NCI-H345 treated with DMSO at 0.1 percent for 48 hours (cell line): ENCODE measurements at regions not wholly inside any gene's neighbourhood (a gene's known extent, or its start where the extent isn't known, plus 50 kb on each side); places are given as distances from the start of the nearest gene placed in this dataset.

Experiments used
- DNase-seq: peaks from one replicate; lab custom pipeline; 2025; ENCODE audit not compliant: unreplicated experiment; lab: John Stamatoyannopoulos, UW

DNA sequence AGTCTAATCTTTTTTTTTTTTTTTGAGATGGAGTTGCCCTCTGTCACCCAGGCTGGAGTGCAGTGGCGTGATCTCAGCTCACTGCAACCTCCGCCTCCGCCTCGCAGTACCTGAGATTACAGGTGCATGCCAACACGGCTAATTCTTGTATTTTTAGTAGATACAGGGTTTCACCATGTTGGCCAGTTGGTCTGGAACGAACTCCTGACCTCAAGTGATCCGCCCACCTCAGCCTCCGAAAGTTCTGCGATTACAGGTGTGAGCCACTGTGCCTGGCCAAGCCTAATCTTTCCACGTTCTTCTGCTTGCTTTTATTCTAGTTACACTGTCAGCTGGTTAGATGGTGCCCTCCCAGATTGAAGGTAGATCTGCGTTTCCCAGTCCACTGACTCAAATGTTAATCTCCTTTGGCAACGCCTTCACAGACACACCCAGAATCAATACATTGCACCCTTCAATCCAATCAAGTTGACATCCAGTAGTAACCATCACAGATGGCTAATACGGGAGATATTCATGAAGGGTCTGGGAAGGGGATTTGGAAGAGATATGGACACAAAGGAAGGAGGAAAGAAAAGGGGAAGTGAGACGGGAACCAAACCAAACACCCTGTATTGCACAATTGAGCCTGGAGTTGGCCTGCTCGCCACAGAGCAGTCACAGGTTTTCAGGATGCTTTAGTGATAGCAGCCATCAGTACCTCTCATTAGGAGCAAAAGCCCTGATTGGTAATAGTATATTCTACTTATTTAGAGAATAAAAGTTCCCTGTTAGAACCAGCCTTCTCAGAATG is 229.8 kb downstream of the PIK3C3 start:
- no peak for DNase-seq

DNA sequence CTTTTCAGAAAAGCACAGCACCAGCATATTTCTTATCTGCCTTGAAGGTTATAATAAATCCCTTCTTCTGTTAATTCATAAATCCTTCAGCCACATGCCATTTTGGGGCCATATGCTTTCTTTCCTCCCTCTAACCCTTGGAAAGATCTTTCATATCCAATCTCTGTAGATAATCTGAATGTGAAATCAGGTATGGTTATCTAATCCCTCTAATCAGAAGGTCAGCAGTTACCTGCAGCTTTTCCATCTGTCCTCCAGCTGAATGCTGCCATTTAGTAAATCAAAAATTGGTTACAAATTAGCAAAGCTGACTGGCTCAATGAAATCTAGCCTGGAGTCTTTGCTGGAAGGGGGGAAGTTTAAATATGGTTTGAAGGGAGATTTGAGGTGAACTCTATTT is 230.5 kb downstream of the PIK3C3 start:
- no peak for DNase-seq

DNA sequence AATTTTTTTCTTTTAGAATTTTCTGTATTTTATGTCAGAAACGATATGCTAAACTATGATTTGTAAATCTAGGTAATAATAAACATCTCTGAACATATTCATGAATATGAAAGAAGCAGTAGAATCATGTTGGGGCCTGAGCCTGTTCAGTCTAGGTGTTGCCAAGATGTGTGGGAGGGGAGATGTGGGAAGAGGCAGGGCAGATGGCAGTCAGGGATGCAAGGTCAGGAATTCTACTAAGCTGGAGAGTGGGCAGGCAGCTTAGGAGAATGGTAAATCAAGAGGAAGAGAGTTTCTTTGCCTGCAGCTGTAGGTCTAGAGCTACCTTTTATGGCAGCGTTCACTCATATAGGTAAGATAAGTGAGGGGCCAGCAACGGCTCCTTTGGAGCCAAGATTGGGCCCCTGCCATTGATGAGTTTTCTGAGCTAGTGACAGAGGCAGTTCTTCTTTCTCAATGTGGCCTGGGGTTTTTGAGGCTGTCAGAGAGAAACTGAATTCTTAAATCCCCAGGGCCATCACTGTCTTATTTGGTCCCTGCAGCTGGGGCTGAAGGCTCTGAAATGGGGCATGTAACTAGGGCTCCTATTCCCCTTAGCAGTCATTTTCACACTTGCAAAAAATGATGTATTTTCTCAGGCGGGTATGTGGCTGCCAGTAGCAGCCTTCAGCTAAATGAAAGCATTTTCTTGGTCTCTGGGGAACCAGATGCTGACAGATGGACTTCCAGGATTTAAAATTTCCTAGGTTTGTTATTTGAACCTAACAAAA is 232.8 kb downstream of the PIK3C3 start:
- no peak for DNase-seq

DNA sequence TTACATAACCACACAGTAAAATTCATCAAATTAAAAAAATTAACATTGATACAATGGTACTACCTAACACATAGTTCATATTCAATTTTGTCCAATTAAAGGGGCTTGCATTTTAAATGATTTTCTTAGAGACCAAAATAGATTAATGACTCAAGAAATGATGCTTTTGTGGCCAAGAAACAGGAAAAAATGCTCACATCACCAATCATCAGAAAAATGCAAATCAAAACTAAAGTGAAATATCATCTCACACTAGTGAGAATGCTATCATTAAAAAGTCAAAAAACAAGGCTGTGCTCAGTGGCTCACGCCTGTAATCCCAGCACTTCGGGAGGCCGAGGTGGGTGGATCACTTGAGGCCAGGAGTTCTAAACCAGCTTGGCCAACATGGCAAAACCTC is 235.6 kb downstream of the PIK3C3 start:
- DNase-seq = no peak

DNA sequence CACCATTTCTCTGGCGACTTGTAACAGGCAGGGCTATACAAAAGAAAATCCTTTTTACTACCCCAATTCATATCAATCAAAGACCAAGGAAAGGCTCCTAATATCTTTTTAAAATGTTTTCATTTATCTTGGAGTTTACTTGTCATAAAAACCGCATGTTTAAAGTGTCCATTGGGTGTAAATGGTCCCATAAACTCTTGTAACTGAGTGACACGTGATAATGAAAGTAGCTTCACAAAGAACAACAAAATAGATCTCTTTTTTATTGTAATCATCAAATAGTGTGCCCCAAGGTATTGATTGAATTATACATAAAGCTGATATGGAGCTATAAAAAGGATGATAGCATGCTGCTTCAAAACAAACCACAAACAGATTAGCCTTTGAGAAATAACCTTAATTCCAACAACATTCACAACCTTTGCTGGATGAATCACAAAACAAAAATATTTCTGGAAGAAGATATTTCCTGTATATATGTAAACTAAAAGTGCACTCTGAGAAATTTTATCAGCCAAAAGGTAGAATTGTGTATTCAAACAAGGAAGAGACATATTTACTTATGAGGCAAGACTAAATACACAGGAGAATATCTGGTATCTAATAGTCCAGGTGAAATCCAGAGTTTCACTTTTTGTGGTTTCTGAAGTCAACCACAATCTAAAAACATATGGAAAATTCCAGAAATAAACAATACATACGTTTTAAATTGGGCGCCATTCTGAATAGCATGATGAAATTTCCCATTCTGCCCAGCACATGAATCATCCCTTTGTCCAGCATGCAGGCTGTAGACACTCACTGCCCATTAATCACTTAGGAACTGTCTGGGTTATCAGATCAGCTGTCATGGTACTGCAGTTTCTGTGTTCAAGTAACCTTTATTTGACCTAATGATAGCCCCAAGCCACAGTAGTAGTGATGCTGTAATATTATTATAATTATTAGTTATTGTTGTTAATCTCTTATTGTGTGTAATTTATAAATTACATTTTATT is 237.5 kb downstream of the PIK3C3 start:
- no peak for DNase-seq

DNA sequence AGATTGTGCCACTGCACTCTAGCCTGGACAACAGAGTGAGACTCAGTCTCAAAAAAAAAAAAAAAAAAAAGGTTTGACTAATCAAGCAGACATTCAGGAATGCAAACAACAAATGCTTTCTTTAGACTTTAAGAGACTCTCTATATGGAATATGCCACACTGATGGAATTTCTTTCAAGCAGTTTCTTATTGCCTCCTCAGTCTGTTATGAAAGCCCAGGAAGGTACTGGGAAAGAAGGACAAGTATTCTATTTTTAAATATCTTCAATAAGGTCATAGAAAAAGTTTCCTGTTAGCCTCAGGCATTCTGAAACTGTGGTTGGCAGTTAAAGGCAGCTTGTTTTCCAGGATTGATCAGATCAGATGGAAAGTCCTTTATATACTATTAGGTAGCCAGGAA is 241.6 kb downstream of the PIK3C3 start:
- no peak for DNase-seq

DNA sequence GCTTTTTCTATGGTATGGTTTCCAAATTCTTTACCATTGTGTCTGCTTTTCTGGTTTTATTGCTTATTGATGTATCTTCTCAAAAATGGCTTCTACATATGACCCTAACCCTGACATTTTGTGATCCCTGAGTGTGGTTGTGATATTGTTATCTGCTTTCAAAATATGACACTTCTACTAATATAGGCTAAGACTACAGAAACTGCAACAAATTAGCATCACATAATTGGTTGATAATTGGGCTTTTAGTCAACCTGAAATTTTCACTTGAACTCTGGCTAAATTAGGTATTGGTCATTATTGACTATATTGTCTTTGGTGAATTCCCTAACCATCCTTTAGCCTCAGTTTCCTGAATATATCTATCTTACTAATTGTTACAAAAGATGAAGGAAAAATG is 246.1 kb downstream of the PIK3C3 start:
- no peak for DNase-seq

DNA sequence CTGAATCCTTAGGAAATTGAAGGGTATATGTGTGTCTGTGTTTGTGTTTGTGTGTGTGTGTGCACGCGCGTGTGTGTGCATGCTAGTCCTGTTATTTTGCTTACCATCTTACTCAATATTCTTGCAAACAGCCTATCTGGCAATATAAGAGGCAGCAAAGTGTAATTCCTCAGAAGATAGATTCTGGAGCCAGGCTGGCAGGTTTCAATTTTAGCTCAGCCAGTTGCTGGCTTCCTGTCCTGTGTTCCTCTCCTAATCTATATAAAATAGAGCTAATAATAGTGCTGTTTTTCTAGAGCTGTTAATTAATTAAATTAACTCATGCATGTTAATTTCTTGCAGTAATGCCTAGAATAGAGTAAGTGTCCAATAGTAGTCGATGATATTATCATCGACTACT is 256.2 kb downstream of the PIK3C3 start:
- DNase-seq = no peak

DNA sequence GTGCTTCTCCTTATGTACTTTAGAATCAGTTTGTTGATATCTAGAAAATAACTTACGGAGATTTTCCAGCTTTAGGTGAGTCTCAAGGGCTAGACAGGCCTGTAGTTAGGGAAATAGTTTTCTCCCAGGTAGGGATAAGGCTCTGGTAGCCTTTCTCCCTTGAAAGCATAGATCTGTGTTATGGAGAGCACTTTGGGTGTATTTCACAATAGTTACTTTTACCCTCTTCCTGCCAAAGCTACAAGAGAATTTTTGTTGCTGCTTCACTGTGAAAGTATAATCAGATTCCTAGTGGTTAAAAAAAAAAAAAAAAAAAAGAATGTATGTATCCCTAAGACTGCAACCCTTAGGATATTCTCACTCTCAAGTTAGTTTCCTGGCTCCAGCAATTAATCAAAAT is 267.5 kb downstream of the PIK3C3 start:
- no peak for DNase-seq

DNA sequence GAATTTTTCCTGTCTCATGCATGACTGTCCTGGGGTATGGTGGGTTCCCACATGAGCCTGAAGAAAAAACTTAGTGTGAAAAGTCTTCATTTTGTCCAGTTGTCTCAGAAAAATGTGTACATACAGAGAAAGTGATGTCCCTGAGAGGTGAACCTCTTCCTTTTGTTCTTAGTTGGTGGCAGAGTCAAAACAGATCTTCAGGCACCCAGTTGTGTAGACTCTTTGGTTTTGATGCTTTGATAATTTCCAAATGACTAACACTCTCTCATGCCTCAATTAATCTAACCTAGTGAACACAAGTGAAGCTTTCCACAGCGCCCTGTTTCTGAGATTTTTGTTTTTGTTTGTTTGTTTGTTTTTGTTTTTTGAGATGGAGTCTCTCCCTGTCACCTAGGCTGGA is 273.5 kb downstream of the PIK3C3 start:
- no peak for DNase-seq

DNA sequence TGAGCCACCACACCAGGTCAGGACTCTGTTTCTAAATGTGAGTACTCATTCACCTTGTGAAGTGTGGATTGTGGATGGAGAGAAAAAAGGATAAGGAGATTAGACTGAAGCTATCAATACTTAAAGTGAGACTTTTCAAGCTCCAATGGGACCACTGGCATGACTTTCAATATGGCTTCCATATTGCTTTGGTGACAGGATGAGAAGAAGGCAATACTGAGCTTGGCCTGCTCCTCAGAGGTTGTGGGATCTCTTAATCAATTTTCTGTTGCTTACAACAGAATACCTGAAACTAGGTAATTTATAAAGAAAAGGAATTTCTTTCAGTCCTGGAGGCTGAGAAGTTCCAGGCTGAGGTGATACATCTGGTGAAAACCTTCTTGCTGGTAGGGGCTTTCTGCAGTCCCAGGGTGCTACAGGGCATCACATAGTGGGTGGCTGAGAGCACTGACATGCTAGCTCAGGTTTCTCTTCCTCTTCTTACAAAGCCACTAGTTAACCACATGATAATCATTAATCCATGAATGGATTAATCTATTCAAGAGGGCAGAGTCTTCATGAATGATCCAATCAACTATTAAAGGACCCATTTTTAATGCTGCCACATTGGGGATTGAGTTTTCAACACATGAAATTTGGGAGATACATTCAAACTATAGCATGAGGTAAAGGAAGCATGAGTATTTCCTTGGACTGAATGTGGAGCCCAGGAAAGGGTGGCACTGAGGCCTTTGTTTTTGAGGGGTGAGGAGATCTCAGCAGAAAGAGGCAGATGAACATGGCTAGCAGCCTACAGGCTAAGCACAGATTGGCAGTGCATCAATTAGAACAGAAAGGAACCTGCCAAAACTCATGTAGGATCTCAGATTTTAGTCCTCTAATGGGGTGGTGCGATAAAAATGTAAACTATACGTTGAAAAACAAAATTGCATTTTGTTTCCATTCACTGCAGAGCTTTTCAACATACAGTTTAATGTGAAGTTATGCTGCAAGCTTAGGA is 274.5 kb downstream of the PIK3C3 start:
- no peak for DNase-seq

DNA sequence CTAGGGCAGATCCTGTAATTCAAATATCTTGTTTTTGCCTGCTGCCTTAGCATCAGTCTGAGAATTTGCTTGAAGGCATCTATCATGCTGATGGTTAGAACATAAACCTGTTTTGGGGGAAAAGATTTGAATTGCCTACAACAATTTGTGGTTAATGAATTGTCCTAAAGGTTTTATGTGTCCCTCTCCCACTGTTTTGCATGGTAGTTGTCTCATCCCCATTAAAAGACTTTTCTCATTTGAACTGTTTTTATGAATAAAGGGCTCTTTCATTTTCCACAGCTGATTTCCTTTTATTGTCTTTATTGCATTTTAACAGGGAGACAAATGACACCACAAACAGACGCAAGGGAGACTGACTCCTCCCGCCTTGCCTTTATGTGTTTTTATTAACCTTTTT is 275.6 kb downstream of the PIK3C3 start:
- DNase-seq = no peak

DNA sequence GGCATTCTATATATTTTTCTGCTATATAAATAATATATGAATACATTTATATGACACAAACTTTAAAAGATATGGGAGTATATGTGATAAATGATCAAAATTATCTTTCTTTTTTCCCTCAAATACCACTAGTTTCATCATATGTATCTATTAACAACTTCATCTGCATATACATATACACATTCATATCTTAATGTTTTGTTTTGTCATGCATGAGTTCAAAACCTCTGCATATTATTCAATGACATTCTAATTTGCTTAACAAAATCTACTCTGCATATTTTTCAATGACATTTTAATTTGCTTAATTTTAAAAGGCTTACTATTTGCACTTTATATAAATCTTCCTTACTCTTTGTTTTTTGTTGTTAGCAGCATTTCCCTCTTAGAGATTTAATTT is 276.2 kb downstream of the PIK3C3 start:
- DNase-seq = no peak

DNA sequence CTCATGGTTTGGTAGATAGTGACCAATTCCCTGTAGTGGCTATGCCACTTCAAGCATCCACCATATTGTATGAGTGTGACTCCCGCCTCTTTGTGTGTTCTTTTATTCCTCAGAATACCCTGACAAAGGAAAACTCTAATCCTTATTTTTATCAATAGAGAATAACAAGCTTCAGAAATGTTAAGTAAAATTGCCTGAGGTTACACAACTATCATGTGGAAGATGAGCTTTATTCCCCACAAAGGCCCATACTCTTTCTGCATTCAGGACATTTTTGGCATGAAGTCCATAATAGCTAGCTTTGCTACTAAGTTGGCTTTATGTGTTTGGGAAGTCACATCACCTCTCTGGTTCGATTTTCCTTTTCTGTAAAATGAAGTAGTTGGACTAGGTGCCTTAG is 276.8 kb downstream of the PIK3C3 start:
- no peak for DNase-seq

DNA sequence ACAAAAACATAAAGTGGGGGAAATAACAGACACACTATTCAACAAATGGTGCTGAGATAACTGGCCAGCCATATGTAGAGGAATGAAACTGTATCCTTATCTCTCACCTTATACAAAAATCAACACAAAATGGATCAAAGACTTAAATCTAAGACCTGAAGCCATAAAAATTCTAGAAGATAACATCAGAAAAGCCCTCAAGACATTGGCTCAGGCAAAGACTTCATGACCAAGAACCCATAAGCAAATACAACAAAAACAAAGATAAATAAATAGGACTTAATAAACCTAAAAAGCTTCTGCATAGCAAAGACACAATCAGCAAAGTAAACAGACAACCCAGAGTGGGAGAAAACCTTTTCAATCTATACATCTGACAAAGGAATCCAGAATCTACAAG is 278.9 kb downstream of the PIK3C3 start:
- DNase-seq = no peak

DNA sequence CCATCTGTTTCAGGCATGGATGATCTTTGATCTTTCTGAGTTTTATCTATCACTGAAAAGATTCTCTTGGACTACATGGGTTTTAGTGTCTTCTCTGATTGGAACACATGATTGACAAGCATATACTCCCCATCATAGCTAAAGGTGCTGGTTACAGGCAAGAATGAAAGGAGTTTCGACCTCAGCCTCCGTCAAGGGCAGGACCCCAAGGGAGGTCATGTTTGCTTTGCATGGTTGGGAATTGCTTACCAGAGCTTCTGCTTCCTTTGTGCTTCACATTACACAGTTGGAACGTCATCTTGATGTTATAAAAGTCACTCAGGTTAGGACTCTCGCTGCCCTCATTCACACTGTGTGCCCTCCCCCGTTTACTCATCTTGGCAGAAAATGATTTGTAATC is 287.7 kb downstream of the PIK3C3 start:
- no peak for DNase-seq

DNA sequence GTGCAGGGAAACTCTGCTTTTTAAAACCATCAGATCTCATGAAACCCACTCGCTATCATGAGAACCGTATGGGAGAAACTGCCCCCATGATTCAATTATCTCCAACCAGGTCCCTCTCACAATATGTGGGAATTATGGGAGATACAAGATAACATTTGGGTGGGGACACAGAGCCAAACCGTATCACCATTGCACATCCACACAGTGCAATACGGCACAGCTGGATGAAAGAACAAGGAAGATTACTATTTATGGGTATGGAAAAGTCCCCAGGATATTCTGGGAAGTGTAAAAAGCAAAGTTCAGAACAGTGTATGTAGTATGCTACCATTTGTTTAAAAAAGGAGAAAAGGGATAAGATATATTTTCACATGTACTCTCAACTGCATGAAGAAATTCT is 290.1 kb downstream of the PIK3C3 start:
- no peak for DNase-seq

DNA sequence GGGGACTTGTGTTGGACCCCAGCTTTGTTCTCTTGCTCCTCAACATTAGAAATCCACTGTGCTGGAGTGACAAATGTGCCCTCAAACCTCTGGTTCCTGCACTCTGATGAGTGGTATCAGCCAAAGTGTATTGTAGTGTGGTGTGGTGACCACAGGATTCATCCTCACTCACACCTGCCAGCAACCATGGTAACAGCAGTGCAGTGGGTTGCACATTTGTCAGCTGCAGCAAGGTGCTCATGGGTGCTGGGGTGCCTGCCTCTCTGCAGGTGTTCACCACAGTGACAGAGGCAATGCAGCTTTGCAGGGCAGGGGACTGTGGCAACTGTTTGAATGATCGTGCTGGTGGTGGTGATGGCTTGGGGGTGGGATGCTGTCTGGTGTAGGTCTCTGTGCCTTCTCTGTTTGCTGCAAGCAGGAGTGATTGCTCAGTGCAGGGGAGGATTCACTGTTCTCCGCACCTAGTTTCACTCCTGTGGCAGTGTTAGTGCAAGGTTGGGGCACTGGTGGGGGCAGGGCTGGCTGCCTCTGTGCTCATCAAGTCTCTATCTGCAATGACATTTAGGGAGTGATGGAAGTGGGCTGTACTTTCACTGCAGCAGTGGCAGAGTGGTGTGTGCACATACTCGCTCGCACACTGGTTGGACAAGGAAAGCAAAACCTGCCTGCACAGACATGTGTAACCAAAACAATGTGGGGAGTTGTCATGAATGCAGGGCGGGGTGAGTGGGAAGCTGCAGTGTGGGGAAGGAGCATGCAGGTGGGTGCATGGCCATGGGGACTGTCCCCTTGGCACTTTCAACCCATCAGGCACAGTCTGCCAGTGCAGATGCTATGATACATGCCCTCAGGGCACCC is 301.1 kb downstream of the PIK3C3 start:
- no peak for DNase-seq

DNA sequence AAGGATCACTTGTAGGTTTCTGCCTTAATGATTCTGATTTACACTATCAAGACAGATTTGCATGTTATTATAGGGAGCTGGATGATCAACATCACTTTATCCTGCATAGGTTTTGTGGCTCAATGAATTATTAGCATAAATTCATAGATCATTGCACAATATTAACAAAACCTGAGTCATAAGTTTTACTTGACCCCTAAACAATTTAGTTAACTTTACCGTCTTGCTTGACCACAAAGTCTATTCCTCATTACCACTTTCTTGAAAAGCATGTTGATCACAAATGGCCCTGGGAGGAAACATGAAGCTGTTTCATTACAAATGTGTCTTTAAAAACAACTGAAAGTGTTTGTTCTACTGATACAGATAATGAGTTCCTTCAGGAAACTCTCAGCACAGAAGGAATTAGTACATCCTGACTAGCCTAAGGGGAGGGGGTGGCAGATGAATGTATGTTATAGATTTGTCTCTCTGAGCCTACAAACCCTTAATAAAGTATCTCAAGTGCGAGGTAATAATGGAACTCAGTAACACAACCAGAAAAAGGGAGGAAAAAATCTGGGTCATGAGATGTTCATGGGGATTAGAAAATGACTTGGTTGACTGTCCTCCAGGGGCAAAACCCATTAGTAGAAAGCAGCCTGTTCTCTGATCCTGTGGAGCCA is 303.4 kb downstream of the PIK3C3 start:
- no peak for DNase-seq
